GM12874 (cell line): ENCODE measurements at regions not wholly inside any gene's neighbourhood (a gene's known extent, or its start where the extent isn't known, plus 50 kb on each side); places are given as distances from the start of the nearest gene placed in this dataset.

Experiments
- CTCF ChIP-seq: IDR thresholded peaks from 2 replicates; pipeline ENCODE4 v1.5.1; 2011; ENCODE audit warnings: low read depth, mild to moderate bottlenecking, control low read depth, low read length, moderate library complexity; ENCODE audit not compliant: insufficient read depth

DNA sequence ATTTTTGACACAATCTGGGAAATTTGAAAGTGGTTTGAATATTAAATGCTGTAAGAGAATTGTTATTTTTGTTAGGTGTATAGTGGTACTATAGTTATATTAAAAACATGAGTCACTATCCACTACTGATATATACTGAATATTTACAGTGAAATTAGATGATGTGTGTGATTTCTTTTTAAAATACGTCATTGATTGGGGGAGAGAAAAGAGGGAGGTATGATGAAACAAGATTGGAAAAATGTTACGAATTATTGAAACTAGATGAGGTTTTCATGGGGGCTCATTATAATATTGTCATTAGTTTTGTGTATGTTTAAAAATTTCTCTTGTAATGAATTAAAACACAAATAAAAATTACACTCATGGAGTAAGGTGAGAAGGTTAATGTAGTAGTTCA is 571.4 kb downstream of the HTR7 start:
- no peak for TF ChIP-seq CTCF

GRCh38 chr10:90286941-90287340 is 570.9 kb downstream of the HTR7 start:
- no peak for TF ChIP-seq CTCF

GRCh38 chr10:90288391-90288933 is 569.4 kb downstream of the HTR7 start:
- no peak for TF ChIP-seq CTCF

- TF ChIP-seq CTCF: no peak
Observed at GRCh38 chr10:90289037-90289436, 568.8 kb downstream of the HTR7 start.

GRCh38 chr10:90293616-90294015 is 564.2 kb downstream of the HTR7 start:
- TF ChIP-seq CTCF: no peak

DNA sequence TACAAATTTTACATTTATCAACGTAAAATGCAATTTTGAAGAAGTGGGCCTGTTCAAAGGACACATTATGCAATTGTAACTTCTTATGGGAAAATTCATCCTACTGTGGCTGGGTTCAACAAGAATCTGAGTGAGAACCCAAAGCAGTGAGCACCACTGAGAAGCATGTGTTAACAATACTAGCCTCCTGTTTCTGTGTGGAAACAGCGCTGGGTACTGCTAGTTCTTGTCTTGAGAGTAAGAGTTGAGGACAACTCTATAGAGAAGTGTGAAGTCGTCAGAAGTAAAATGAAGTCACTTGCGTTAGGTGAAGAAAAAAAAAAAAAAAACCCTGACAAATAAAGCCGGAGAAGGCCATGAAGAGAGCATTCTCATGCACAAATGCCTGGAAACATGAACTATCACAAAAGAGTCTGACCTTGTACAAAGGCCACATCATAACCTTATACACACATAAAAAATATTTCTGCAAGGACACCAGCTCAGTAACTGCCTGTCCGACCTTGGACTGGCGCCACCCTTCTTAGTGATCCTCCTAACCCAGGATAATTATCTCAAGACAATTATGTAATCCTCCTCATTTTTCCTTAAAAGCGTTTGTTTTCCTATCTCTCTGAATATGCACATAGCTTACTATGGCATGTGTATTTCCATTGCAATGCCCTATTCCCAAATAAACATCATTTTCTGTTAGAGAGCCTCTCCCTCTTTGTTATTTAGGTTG is 554.9 kb downstream of the HTR7 start:
- TF ChIP-seq CTCF: no peak

GRCh38 chr10:90304533-90304932 is 553.3 kb downstream of the HTR7 start:
- TF ChIP-seq CTCF: no peak

DNA sequence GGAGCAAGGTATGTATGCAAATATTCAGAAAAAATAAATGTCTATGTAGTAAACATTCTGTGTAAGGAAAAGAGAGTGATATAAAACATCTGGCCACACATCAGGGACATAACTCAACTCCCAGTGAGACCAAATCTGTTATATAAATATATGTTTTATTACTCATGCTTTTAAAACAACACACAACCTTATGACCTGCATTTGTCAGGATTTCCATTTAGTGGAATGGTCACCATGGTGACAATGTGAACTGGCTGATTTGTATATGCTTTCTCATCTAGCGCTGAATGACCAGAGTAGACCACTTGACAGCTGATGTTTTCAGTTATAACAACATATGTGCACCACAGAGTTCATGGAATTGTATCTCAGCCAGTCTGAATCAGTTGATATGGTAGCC is 551.7 kb downstream of the HTR7 start:
- no peak for TF ChIP-seq CTCF
